ENCODE measurements at regions not wholly inside any gene's neighbourhood (a gene's known extent, or its start where the extent isn't known, plus 50 kb on each side); places are given as distances from the start of the nearest gene placed in this dataset.

- no peak for DNase-seq (ENCODE audit: low read depth)
Measured at GRCh38 chr9:99699396-99699795, 122.3 kb upstream of the NR4A3 start.

GRCh38 chr9:99712214-99712613 is 109.5 kb upstream of the NR4A3 start:
- no peak for DNase-seq (ENCODE audit: low read depth)

- peak; percentile 11 for DNase-seq (ENCODE audit: low read depth)
Measured at GRCh38 chr9:99713838-99714306, 107.8 kb upstream of the NR4A3 start.

GRCh38 chr9:99718631-99719030 is 103.1 kb upstream of the NR4A3 start:
- DNase-seq (ENCODE audit: low read depth): no peak

- DNase-seq (ENCODE audit: low read depth): peak; percentile 19
Measured at GRCh38 chr9:99720455-99721050, 101.1 kb upstream of the NR4A3 start.

GRCh38 chr9:99721898-99722297 is 99.8 kb upstream of the NR4A3 start:
- DNase-seq (ENCODE audit: low read depth): no peak

- no peak for DNase-seq (ENCODE audit: low read depth)
Measured at GRCh38 chr9:99722877-99723276, 98.8 kb upstream of the NR4A3 start.

GRCh38 chr9:99724640-99725039 is 97.0 kb upstream of the NR4A3 start:
- DNase-seq (ENCODE audit: low read depth): no peak

GRCh38 chr9:99725852-99726251 is 95.8 kb upstream of the NR4A3 start:
- no peak for DNase-seq (ENCODE audit: low read depth)

GRCh38 chr9:99726758-99727157 is 94.9 kb upstream of the NR4A3 start:
- DNase-seq (ENCODE audit: low read depth): no peak

GRCh38 chr9:99730062-99730461 is 91.6 kb upstream of the NR4A3 start:
- DNase-seq (ENCODE audit: low read depth): no peak

- DNase-seq (ENCODE audit: low read depth): no peak
Measured at GRCh38 chr9:99731950-99732349, 89.7 kb upstream of the NR4A3 start.

- no peak for DNase-seq (ENCODE audit: low read depth)
Measured at GRCh38 chr9:99732715-99733114, 89.0 kb upstream of the NR4A3 start.

GRCh38 chr9:99735041-99735440 is 86.6 kb upstream of the NR4A3 start:
- no peak for DNase-seq (ENCODE audit: low read depth)

- no peak for DNase-seq (ENCODE audit: low read depth)
Measured at GRCh38 chr9:99736291-99736690, 85.4 kb upstream of the NR4A3 start.

GRCh38 chr9:99737649-99738048 is 84.0 kb upstream of the NR4A3 start:
- DNase-seq (ENCODE audit: low read depth): no peak

- DNase-seq (ENCODE audit: low read depth): no peak
Measured at GRCh38 chr9:99743006-99743405, 78.7 kb upstream of the NR4A3 start.

GRCh38 chr9:99743455-99743854 is 78.2 kb upstream of the NR4A3 start:
- DNase-seq (ENCODE audit: low read depth): no peak

GRCh38 chr9:99744132-99744531 is 77.6 kb upstream of the NR4A3 start:
- DNase-seq (ENCODE audit: low read depth): no peak

GRCh38 chr9:99745085-99745484 is 76.6 kb upstream of the NR4A3 start:
- DNase-seq (ENCODE audit: low read depth): no peak

- no peak for DNase-seq (ENCODE audit: low read depth)
Measured at GRCh38 chr9:99746406-99746805, 75.3 kb upstream of the NR4A3 start.

GRCh38 chr9:99748266-99748665 is 73.4 kb upstream of the NR4A3 start:
- no peak for DNase-seq (ENCODE audit: low read depth)

GRCh38 chr9:99748676-99749075 is 73.0 kb upstream of the NR4A3 start:
- DNase-seq (ENCODE audit: low read depth): no peak

- DNase-seq (ENCODE audit: low read depth): peak; percentile 23
Measured at GRCh38 chr9:99749641-99750040, 72.0 kb upstream of the NR4A3 start.

All from Daoy (cell line).